OCI-LY3 (cell line): ENCODE measurements at regions not wholly inside any gene's neighbourhood (a gene's known extent, or its start where the extent isn't known, plus 50 kb on each side); places are given as distances from the start of the nearest gene placed in this dataset.

Experiments
- H2AFZ ChIP-seq: fragments of 200-600, 300-600 bp; shearing (Covaris generic); 2 replicates; pipeline ENCODE4 v1.6.0; 2014; ENCODE audit warnings: antibody characterized with exemption, low read depth, low read length
- H3K27ac ChIP-seq: fragments of 200-600, 300-600 bp; sonication (generic); 2 replicates; pipeline ENCODE4 v1.5.1; 2014; ENCODE audit warnings: mild to moderate bottlenecking, low read length, moderate library complexity, mixed read lengths
- H3K27me3 ChIP-seq: fragments of 200-600, 300-600 bp; sonication (generic); 2 replicates; pipeline ENCODE4 v1.6.1; 2014; ENCODE audit warnings: low read depth, low read length, mixed read lengths
- H3K36me3 ChIP-seq: fragments of 200-600, 300-600 bp; sonication (generic); replicated peaks from 2 replicates; pipeline ENCODE3; 2014; ENCODE audit warnings: low read depth, low read length, mixed read lengths
- H3K4me1 ChIP-seq: fragments of 300-600, 200-600 bp; sonication (generic); 2 replicates; pipeline ENCODE4 v1.6.1; 2014; ENCODE audit warnings: low read length, mixed read lengths
- H3K4me2 ChIP-seq: fragments of 200-600, 300-600 bp; sonication (generic); 2 replicates; pipeline ENCODE4 v1.6.1; 2014; ENCODE audit warnings: low read length, mixed read lengths
- H3K4me3 ChIP-seq: fragments of 300-600, 200-600 bp; sonication (generic); 2 replicates; pipeline ENCODE4 v1.5.1; 2014; ENCODE audit warnings: antibody characterized with exemption, mild to moderate bottlenecking, low read length, moderate library complexity
- H3K79me2 ChIP-seq: fragments of 300-600, 200-600 bp; shearing (Covaris generic); 2 replicates; pipeline ENCODE4 v1.6.1; 2014; ENCODE audit warnings: mild to moderate bottlenecking, low read length, mixed read lengths
- H3K9ac ChIP-seq: fragments of 300-600, 200-600 bp; shearing (Covaris generic); 2 replicates; pipeline ENCODE4 v1.6.0; 2014; ENCODE audit warnings: mild to moderate bottlenecking, low read length, moderate library complexity
- H3K9me3 ChIP-seq: fragments of 200-600, 300-600 bp; shearing (Covaris generic); 2 replicates; pipeline ENCODE4 v1.6.1; 2014; ENCODE audit warnings: low read length, mixed read lengths; ENCODE audit not compliant: insufficient read depth
- H4K20me1 ChIP-seq: fragments of 200-600, 300-600 bp; sonication (generic); 2 replicates; pipeline ENCODE4 v1.6.1; 2016; ENCODE audit warnings: low read length, mixed read lengths; ENCODE audit not compliant: insufficient read depth
- CTCF ChIP-seq: fragments of 200-600, 300-600 bp; sonication (generic); IDR thresholded peaks from 2 replicates; pipeline ENCODE4 v1.5.1; 2014; ENCODE audit warnings: antibody characterized with exemption, low read length, low read depth
- EZH2phosphoT487 ChIP-seq: fragments of 200-600 bp; shearing (Covaris generic); IDR thresholded peaks from 2 replicates; pipeline ENCODE4 v1.6.1; 2018; ENCODE audit warnings: antibody characterized with exemption, mixed run types, low read depth

- H3K27me3 ChIP-seq, result peaks cover 38% of the 10 kb centered on the region
Measured at GRCh38 chr2:205925373-205926337, 160.3 kb downstream of the INO80D start.

GRCh38 chr2:205924676-205925075, 161.3 kb downstream of the INO80D start:
- no peak for TF ChIP-seq CTCF
- no peak for TF ChIP-seq EZH2phosphoT487
- no peak overlapping the region for H2AFZ ChIP-seq

More at GRCh38 chr2:205925373-205926337, 160.3 kb downstream of the INO80D start:
- no peaks in the 10 kb centered on the region for H3K79me2 ChIP-seq
- H3K4me1 ChIP-seq, result peaks cover 9% of the 10 kb centered on the region; the same call in 1 of the 2 replicates
- H3K4me3 ChIP-seq, result peak overlapping the region; percentile 69
- peak overlapping the region; percentile 69 for H2AFZ ChIP-seq
- no peak overlapping the region for H3K9ac ChIP-seq
- no peak overlapping the region for H3K27ac ChIP-seq
- no peaks in the 10 kb centered on the region for H3K36me3 ChIP-seq
- no peaks in the 10 kb centered on the region for H4K20me1 ChIP-seq
- no peaks in the 10 kb centered on the region for H3K9me3 ChIP-seq
- TF ChIP-seq CTCF, result peak; percentile 88
- no peak for TF ChIP-seq EZH2phosphoT487
- peak overlapping the region; percentile 84 for H3K4me2 ChIP-seq

GRCh38 chr2:205915130-205915524, 170.8 kb downstream of the INO80D start:
- no peak for TF ChIP-seq EZH2phosphoT487
- no peak for TF ChIP-seq CTCF
- no peak overlapping the region for H3K27ac ChIP-seq
- no peaks in the 10 kb centered on the region for H3K9me3 ChIP-seq
- no peak overlapping the region for H3K4me2 ChIP-seq
- no peak overlapping the region for H3K4me3 ChIP-seq
- peaks cover 16% of the 10 kb centered on the region; the same call in 1 of the 2 replicates for H3K27me3 ChIP-seq
- no peaks in the 10 kb centered on the region for H3K79me2 ChIP-seq
- no peaks in the 10 kb centered on the region for H3K36me3 ChIP-seq
- H3K9ac ChIP-seq, result no peak overlapping the region
- H3K4me1 ChIP-seq, result no peaks in the 10 kb centered on the region
- H4K20me1 ChIP-seq, result no peaks in the 10 kb centered on the region
- H2AFZ ChIP-seq, result no peak overlapping the region

More at GRCh38 chr2:205924676-205925075, 161.3 kb downstream of the INO80D start:
- H3K4me2 ChIP-seq, result no peak overlapping the region
- H3K4me3 ChIP-seq, result no peak overlapping the region
- H3K27ac ChIP-seq, result no peak overlapping the region
- H3K79me2 ChIP-seq, result no peaks in the 10 kb centered on the region
- no peaks in the 10 kb centered on the region for H3K36me3 ChIP-seq
- no peak overlapping the region for H3K9ac ChIP-seq
- peaks cover 42% of the 10 kb centered on the region for H3K27me3 ChIP-seq
- no peaks in the 10 kb centered on the region for H4K20me1 ChIP-seq
- H3K4me1 ChIP-seq, result peaks cover 9% of the 10 kb centered on the region; the same call in 1 of the 2 replicates
- H3K9me3 ChIP-seq, result no peaks in the 10 kb centered on the region
